Fibroblast of skin of scalp (primary cell): ENCODE measurements at regions not wholly inside any gene's neighbourhood (a gene's known extent, or its start where the extent isn't known, plus 50 kb on each side); places are given as distances from the start of the nearest gene placed in this dataset.

Source experiments
- DNase-seq: peaks from one replicate; pipeline ENCODE4 v3.0.0-alpha.2; 2013

DNA sequence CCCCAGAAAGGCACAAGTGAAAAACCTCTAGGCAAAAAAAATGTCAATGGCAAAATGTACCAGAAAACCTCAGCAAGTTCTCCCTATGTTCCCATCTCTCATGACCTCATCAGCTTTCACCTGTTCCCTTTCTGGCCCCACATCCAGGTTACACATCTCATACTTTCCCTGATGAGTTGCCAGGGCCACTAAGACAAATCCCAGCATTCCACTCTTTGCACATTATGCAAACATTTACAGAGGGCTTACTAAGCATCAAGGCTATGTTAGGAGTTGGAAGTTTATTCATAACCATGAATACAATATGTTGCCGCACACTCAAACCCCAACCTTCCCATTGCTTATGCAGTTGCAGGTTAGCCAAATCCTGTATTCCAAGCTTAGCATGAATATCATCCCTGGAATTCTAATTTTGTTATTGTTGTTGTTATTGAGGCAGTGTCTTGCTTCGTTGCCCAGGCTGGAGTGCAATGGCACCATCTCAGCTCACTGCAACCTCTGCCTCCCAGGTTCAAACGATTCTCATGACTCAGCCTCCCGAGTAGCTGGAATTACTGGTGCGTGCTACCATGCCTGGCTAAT, 129.3 kb upstream of the UBE2E2 start:
- DNase-seq: no peak

DNA sequence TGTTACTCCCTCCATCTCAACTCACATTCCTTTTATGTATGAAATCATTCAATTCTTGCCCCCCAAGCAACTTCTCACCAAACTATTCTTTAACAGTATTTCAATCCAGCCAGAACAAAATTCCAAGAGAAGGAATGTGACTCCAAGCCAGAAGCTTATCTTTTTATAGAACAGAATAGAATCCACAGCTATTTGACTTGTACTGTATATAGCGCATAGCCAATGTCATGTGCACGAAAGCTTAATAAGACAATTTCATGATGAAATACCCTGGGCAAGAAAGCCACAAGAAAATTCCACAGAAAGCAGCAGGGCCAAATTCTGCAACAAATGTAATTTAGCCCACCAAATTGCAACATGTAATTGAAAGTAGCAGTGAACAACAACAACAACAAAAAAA, 127.6 kb upstream of the UBE2E2 start:
- DNase-seq: peak; percentile 93

DNA sequence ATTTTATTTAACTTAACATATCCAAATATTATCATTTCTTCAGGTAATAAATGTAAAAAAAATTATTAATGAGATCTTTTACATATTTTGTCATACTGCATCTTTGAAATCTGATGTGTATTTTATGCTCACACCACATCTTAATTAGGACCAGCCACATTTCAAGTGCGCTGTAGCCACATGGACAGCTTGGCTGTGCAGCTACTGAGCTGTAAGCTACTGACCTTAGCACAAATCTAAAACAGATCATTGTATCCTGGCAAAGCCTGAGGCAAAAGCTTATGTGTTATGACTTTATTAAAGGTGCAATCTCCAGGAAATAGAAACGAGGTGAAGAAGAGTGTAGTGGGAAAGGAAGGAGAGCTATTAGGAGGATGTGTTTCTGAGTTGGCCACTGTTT, 126.7 kb upstream of the UBE2E2 start:
- no peak for DNase-seq

DNA sequence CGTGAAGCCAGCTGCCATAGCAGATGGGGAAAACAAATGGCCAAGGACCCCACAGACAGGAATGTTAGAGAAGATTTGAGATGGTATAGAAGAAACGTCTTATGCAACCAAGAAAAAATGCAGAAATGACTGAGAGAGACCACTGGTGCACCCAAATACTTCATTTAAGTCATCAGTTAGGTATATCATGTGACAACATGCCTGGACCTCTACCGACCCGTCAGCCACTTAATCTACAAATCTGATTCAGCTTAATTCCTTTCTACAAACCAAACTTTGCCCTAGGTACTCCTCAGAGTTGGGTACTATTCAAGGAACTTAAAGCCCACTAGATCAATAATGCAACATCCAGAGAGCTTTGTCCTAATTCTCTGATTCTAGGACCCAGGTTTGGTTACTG, 126.0 kb upstream of the UBE2E2 start:
- DNase-seq: no peak

DNA sequence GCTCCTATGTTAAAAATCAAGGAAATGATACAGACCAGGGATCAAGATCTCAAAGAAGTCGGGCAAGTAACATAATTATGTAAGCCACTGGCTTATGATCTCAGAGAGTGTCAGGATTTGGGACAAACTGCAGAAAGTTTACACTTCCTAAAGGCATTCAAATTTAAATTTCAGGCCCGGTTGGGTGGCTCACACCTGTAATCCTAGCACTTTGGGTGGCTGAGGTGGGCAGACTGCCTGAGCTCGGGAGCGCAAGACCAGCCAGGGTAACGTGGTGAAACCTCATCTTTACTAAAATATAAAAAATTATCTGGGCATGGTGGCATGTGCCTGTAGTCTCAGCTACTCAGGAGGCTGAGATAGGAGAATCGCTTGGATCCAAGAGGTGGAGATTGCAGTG, 124.4 kb upstream of the UBE2E2 start:
- DNase-seq: no peak

DNA sequence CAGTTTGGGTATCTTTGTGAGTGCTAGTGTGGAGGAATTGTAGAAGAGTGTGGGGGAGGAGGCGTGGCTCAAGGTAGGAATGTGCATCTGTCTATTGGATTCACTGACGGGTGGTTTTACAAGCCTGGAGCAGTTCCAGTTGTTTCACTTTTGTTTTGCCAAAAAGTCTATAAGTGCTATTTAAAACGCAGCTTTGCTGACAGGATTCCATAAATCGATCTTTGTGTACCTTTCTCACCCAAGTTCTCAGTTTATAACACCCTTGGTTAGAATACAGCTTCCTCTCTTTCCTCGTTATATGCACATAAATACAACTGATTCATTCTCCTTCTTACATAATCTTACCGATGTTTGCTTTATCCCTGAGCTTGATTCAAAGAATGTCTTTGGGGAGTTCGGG, 123.2 kb upstream of the UBE2E2 start:
- no peak for DNase-seq

DNA sequence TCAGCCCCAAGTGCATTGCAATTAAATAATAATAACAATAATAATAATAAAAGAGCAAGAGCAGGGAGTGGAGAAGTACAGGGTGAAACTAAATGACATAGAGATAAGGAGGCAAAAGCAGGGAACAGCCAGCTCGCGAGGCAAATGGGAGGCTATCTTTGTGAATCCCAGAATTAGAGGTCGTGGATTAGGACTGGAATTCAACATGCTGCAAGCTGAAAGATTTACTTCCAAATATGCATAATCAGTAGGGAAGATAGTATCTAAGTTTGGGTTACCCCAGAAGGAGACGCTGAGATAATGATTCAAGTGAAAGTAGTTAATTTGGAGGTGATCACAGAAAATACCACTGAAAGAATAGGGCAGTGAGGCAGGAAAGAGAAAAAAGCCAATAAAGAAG, 119.4 kb upstream of the UBE2E2 start:
- no peak for DNase-seq

DNA sequence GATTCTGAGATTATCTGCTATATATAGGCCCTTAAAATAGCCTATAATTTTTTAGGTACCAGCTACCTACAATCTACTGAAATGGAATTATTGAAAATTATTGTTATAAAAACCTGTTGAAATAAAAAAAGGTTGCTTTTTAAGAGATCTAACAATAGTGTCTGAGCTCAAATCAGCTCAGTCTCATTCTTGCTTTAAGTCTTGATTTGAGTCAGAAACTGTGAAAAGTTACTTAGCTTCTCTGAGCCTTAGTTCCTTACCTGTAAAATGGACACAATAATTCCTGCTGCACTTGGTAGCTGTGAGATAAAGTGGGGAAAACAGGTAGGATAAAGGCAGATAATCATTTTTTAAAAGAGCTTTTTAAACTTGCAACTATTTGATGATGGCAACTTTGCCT, 118.8 kb upstream of the UBE2E2 start:
- no peak for DNase-seq

DNA sequence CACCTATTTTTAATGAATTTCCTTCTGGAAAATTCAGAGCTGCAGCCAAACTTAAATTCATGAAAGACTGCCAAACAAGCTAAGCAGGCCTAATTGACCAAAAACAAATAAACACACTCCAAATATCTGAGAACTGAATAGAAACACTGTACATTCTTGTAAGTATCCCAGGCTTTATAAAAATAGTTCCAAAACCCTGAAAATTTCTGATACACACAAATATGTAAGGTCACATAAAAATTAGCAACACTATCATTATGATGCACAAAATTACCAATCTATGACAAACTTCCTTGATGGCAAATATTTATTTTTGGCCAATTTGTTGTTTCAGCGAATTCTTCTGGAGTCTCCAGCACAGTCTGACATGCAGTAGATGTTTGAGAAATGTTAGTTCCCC, 117.9 kb upstream of the UBE2E2 start:
- peak; percentile 69 for DNase-seq

DNA sequence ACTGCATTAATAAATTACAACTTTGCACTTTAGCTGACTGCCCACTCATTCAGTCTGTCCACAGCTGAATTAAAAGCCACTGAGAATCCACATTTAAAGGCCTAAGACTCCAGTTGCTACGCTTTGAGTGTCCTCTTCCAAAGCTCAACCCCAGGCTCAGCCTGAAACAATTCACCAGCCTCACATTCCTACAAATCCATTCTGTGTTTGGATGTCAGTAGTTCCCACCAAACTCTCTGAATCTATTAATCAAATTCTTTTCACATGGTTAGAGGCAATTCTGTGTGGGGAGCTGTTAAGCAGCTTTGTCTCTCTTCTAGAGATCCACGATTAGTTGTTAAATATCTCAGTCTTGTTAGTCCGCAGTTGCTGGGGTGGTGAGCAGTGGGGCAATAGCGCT, 116.8 kb upstream of the UBE2E2 start:
- DNase-seq: peak; percentile 53

DNA sequence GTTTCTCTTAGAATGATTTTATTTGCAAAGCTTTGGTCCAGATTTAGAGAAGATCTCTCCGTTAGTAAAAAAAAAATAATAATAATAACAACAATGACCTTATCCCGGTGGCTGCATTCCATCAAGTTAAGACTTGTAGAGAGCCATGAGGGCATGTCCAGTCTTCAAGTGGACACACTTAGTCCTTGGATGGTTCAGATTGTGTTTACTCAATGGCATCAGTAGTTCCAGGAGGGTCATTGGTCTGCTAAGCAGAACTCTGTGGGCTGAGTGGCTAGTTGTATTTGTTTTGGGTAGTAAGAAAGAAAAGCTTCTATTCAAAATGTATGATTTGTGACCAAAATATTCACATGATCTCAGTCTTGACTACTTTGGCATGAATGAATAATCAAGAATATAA, 116.3 kb upstream of the UBE2E2 start:
- DNase-seq: peak; percentile 20

DNA sequence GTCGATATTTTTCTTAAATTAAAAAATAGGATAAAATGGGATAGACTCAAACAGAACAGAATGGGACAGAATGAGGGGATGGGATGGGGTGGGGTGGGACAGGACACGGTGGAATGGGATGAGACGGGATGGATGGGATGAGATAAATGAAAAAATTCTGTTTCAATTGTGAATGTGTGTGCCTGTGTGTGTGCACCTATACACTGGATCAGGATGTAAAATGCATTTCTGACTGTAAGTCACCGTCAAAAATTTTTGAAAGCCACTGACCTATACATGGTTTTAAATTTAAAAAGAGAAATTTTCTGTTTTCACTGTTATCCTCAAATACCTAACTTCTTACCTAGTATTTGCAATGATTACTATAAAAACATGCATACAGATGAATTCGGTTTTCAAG, 108.7 kb upstream of the UBE2E2 start:
- no peak for DNase-seq

DNA sequence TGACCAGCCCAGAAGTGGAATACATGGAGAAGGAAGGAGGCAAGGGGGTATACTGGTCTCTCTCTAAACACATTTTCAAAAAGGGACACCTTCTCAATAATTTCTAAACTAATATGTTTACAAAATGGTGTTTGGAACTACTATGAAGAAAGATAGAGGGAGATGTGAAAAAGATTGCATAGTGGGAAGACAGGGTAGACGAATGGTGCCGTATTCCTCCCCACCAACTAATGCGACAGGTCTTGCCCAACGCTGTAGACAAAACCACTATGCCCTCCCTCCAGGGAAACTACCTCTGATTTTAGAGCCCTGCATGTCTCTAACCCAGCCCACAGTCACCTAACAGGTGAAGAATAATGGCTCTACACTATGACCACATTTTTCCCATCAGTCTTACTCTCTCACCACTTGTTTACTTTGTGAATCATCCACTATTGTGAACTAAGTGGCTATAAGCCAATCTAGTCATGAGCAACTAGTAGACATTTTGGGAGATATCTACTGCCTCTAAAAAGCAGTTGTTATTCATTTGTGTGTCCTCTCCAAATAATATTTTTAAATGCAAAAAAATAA, 108.2 kb upstream of the UBE2E2 start:
- peak; percentile 53 for DNase-seq

DNA sequence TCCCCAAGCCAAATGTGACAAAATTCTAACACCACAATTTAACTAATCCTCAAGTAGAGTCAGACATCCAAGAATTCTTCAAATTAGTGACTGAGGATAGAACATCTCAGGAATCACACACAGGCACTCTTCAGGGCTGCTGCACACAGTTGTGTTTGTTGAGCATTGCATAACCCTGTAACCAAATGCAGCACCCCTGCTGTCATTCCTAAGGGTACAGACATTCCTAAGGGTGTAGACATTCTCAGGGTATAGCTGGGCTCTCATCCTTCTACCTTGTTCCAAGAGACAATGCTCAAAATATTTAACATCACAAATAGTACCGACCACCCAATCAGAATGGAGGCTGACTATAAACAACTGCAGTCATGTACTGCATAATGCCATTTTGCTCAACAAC, 107.1 kb upstream of the UBE2E2 start:
- DNase-seq: peak; percentile 72

DNA sequence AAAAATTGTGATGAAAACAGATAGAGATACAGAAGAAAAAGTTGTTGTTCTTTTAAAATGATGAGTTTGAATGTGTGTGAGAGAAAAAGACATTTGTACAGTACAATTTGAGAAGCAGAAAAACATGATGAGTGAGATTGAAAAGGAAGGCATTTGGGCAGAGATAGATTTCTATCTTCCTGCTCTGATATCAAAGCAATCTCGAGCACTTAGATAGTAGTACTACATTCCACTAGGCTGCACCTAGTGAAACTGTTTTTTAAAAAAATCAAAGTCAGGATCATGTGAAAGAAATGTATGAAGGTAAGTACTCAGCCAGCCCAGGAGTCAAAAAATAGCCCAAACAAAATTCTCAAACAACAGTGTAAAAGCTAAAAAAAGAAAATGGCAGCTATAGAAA, 104.1 kb upstream of the UBE2E2 start:
- no peak for DNase-seq

DNA sequence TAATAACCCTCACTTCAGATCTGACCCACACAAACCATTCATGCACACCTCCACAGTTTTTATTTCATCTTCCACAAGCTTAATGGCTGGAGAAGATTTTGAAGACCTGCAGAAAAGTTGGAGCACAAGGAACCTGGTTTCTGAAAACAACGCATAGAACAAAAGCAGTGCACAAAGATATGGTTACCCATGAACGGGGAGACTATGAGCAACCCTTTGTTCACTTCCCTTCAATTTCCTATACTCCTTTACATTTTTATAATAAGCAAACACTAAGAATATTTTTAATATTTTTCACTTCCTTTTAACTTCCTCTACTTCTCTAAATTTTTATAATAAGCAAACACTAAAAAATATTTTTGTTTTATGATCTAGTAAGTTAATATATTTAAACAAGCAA, 103.5 kb upstream of the UBE2E2 start:
- no peak for DNase-seq

DNA sequence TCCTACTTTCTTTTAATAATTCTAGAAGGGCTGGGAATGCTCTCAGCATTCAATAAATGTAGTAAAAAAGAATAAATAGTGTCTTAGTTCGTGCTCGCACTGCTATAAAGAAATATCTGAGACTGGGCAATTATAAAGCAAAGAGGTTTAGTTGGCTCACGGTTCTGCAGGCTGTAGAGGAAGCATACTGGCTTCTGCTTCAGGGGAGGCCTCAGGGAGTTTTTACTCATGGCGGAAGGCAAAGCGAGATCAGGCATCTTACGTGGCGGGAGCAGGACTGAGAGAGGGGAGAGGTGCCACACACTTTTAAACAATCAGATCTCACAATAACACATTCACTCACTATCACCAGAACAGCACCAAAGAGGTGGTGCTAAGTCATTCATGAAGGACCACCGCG, 103.0 kb upstream of the UBE2E2 start:
- DNase-seq: no peak

DNA sequence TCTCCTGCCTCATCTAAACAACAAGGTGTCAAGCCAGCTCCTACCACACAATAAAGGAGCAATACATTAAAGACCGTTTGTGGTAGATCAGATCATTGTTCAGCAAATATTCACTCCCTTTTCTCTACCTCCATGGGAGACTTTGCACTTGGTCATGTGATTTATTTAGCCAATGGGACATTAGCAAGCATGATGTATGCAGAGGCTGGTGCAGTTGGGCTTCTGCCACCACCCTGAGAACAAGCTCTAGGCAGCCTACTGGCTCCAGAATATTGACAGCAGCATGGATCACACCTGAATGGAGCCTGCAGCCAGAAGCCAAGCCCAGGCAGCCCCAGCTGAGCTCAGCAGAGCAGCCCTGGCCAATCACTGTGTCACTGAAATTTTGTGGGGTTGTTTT, 99.4 kb upstream of the UBE2E2 start:
- no peak for DNase-seq

DNA sequence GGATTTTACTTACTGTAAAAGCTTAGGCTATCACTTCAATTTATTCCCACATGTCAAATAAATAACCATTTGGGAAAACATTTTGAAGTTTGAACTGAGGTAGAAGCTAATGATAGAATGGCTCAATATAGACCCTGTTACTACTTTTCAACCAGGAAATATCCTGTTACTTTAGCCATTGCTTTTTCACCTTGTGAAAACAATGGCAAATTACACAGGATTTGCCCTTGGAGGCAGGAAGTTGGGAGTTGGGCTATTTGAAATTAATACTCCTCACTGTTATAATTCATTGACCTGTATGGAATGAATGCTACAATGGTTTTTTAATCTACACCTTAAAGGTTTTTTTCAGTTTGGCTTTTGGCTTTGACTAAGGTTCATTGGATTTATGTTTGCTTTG, 98.1 kb upstream of the UBE2E2 start:
- DNase-seq: no peak

DNA sequence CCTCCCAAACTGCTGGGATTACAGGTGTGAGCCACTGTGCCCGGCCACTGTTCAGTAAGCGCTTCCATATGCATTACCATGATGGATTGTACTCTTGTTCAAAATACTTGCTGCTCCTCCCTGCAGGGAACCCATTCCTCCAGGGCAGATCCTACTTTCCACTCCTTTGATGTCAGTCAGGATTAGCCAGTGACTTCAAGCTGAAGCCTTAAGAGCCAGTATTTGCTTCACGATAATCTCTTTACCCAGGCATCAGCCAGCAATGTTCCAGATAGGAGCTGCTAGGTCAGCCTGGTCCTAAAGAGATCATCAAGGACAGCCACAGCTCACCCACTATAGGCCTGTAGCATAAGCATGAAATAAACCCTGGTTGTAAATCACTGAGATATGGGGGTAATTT, 96.5 kb upstream of the UBE2E2 start:
- DNase-seq: no peak

DNA sequence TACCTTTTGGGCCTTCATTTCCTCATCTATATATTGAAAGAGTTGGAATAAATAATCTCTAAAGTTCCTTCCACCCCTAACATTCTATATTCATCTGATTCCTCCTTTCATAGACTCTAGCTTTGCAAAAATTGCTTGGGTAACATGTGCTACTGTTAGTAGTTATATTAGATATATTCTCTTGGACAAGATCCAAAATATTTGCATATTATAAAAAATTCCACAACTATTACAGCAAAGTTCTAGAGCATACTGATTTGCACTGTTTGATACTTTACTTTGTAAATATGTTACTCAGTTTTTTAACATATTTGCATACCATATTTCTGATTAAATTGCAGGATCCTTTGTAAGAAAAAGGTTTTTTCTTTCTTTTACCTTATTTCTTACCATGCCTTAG, 95.9 kb upstream of the UBE2E2 start:
- DNase-seq: no peak

DNA sequence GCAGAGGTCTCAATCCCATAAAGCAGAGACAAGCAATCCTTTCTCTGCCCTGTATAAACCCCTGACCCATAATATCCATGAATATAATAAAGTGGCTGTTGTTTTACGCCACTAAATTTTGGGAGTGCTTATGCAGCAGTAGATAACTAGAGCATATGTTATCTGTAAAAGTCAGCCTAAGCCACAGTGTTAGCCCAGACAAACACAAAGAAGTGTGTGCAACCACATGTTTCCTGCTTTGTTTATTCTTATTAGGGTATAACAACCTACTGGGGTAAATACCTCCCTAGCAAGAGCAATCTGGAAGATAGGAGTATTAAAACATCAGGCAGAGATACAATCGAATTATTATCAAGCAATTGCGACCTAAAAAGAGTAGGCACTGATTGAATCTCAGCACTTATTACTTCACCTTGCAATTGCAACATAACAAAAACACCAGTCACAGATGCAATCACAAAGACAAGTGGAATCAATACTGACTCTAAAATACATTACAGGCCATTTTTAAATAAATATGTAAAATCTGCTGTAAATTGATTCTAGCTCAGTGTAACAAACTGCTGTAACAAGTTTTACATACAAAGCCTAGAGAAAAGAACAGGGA, 94.6 kb upstream of the UBE2E2 start:
- DNase-seq: no peak

DNA sequence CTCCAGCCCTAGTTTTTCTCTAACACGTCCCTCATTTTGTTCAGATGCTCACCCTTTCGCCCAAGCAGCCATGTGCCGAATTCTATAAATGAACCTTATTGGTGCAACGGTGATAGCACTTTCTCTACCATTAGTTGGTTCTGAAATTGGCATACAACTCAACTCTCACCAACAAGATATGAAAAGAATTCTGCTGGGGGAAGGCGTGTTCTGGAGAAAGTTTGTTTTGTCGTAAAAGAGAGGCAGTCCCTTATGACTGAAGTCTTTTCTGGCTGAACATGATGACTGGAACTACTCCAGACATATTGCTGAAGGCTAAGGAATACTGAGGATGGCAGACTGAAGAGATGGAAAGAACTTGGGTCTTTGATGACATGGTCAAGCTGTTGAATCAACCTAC, 91.8 kb upstream of the UBE2E2 start:
- DNase-seq: no peak

DNA sequence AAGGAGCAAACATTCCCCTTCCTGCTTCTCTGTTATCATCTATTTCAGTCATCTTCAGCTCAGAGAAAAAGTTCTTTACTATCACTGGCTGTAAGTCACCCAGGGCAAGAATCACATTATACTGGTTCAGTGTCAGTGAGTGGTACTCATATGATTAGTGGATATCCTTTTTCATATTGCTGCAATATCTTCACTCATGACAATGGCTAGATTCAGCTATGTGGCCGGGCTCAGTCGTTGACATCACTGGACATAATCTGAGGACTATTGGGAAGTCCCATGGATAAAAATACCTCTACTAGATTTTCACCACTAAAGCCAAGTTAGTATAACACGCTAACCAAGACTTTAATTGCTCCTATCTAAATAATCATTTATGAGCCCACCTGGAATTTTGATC, 91.3 kb upstream of the UBE2E2 start:
- DNase-seq: no peak

DNA sequence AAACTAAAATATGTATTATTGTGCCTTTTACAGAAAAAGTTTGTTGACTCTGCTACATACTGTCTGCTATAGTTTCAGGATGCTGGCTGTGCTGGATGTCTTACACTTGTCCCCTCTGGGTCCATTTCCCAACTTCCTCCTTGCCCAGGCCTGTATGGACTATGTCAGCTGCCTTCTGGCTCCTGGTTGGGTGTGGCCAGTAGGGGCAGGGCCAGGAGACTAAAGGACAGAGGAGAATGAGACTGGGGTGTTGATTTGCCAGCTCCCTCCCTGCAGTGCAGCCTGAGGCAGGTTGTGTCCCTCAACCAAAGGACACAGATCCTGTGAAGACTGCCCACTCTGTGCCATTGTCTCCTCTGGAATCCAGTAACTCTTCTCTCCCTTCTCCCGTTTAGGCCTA, 90.6 kb upstream of the UBE2E2 start:
- no peak for DNase-seq
